ENCODE measurements at regions not wholly inside any gene's neighbourhood (a gene's known extent, or its start where the extent isn't known, plus 50 kb on each side); places are given as distances from the start of the nearest gene placed in this dataset.
"Not testable (repeated sequence)": the region's sequence is repeated elsewhere in the genome, so short reads cannot be mapped to it uniquely, and the experiment has no call there.

- DNase-seq, result no peak
- Mint-ChIP-seq H3K9me3 (peaks cover 28% of the 10 kb centered on the region), H3K4me1 (ENCODE audit: low read depth) (no peaks in the 10 kb centered on the region), H3K27me3 (ENCODE audit: low read depth) (peaks cover 40% of the 10 kb centered on the region), H3K4me3 (no peak overlapping the region), H3K36me3 (ENCODE audit: insufficient read depth) (no peaks in the 10 kb centered on the region)
- no peak for ATAC-seq
Observed at GRCh38 chr5:172508471-172509404, 54.4 kb upstream of the SH3PXD2B start.

GRCh38 chr5:172507485-172507884 lies 53.2 kb upstream of the SH3PXD2B start:
- Mint-ChIP-seq H3K9me3 (peaks cover 19% of the 10 kb centered on the region), H3K27me3 (ENCODE audit: low read depth) (peaks cover 31% of the 10 kb centered on the region)
- not testable (repeated sequence) for ATAC-seq; H3K4me3 Mint-ChIP-seq; H3K36me3 Mint-ChIP-seq (ENCODE audit: insufficient read depth); DNase-seq; H3K4me1 Mint-ChIP-seq (ENCODE audit: low read depth)

- ATAC-seq (no peak), DNase-seq (no peak)
- Mint-ChIP-seq H3K4me1 (ENCODE audit: low read depth) (no peaks in the 10 kb centered on the region), H3K9me3 (peaks cover 14% of the 10 kb centered on the region), H3K36me3 (ENCODE audit: insufficient read depth) (no peaks in the 10 kb centered on the region), H3K4me3 (no peak overlapping the region), H3K27me3 (ENCODE audit: low read depth) (peaks cover 26% of the 10 kb centered on the region)
Observed at GRCh38 chr5:172506921-172507320, 52.6 kb upstream of the SH3PXD2B start.

- H3K4me1 Mint-ChIP-seq (ENCODE audit: low read depth), result no peaks in the 10 kb centered on the region
- peaks cover 26% of the 10 kb centered on the region for H3K27me3 Mint-ChIP-seq (ENCODE audit: low read depth)
- ATAC-seq (no peak), DNase-seq (no peak)
- H3K4me3 Mint-ChIP-seq, result no peak overlapping the region
- H3K36me3 Mint-ChIP-seq (ENCODE audit: insufficient read depth), result no peaks in the 10 kb centered on the region
- peaks cover 9% of the 10 kb centered on the region for H3K9me3 Mint-ChIP-seq
Observed at GRCh38 chr5:172506251-172506650, 51.9 kb upstream of the SH3PXD2B start.

GRCh38 chr5:172505845-172506244 lies 51.5 kb upstream of the SH3PXD2B start:
- Mint-ChIP-seq H3K9me3 (peaks cover 4% of the 10 kb centered on the region), H3K36me3 (ENCODE audit: insufficient read depth) (no peaks in the 10 kb centered on the region), H3K4me1 (ENCODE audit: low read depth) (no peaks in the 10 kb centered on the region), H3K4me3 (no peak overlapping the region), H3K27me3 (ENCODE audit: low read depth) (peaks cover 27% of the 10 kb centered on the region)
- no peak for DNase-seq
- no peak for ATAC-seq

GRCh38 chr5:172505403-172505759 lies 51.1 kb upstream of the SH3PXD2B start:
- Mint-ChIP-seq H3K4me1 (ENCODE audit: low read depth) (no peaks in the 10 kb centered on the region), H3K9me3 (no peaks in the 10 kb centered on the region), H3K4me3 (no peak overlapping the region), H3K36me3 (ENCODE audit: insufficient read depth) (no peaks in the 10 kb centered on the region), H3K27me3 (ENCODE audit: low read depth) (peaks cover 29% of the 10 kb centered on the region)
- no peak for DNase-seq
- no peak for ATAC-seq

GRCh38 chr5:172504701-172505402 lies 50.5 kb upstream of the SH3PXD2B start:
- H3K4me3 Mint-ChIP-seq, result no peak overlapping the region
- no peaks in the 10 kb centered on the region for H3K4me1 Mint-ChIP-seq (ENCODE audit: low read depth)
- peaks cover 28% of the 10 kb centered on the region for H3K27me3 Mint-ChIP-seq (ENCODE audit: low read depth)
- H3K36me3 Mint-ChIP-seq (ENCODE audit: insufficient read depth), result no peaks in the 10 kb centered on the region
- DNase-seq (no peak), ATAC-seq (no peak)
- no peaks in the 10 kb centered on the region for H3K9me3 Mint-ChIP-seq

GRCh38 chr5:172503925-172504700 lies 49.8 kb upstream of the SH3PXD2B start:
- ATAC-seq (no peak), DNase-seq (no peak)
- Mint-ChIP-seq H3K4me3 (no peak overlapping the region), H3K36me3 (ENCODE audit: insufficient read depth) (no peaks in the 10 kb centered on the region), H3K27me3 (ENCODE audit: low read depth) (peaks cover 25% of the 10 kb centered on the region), H3K9me3 (no peaks in the 10 kb centered on the region), H3K4me1 (ENCODE audit: low read depth) (no peaks in the 10 kb centered on the region)
